Erythroblast (primary cell): ENCODE measurements at regions not wholly inside any gene's neighbourhood (a gene's known extent, or its start where the extent isn't known, plus 50 kb on each side); places are given as distances from the start of the nearest gene placed in this dataset.

Experiments used
- GATA1 ChIP-seq: IDR thresholded peaks from 2 replicates; pipeline ENCODE4 v1.6.1; 2011; ENCODE audit warnings: low read depth, mild to moderate bottlenecking, control low read depth, low read length, moderate library complexity
- POLR2A ChIP-seq: IDR thresholded peaks from 2 replicates; pipeline ENCODE4 v1.6.1; 2011; ENCODE audit warnings: mild to moderate bottlenecking, low read length

DNA sequence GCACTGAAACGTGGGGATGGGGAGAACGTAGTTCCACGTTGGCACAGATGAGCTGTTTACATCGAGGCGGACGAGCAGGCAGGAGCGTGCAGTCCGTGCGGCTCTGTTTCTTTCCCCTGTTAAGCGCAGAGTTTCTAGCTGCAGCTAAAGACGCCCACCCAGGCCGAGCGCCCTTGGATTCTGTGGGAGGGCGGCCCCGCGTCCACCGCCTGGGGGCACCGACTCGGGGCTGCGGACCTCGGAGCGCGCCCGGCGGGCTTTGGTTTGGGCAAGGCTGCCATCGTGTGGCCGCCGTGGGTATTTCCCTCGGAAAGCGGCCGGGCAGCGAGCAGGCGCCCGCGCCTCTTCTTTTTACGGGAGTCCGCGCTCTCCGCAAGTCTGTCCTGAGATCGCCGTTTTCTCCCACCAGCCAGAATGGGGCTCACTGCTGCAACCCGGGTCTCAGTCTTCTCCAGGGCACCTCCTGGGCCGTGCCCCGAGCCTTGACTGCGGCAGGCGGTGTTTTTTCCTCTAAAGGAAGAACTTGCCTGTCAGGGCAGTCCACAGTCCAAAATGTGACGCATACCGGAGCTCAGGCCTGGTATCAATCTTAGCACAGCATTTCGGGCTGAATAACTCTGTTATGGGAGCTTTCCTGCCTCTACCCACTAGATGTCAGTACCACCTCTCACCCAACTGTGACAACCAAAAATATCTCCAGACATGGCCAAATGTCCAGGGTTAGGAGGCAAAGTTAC, 219.9 kb upstream of the IGF1R start:
- TF ChIP-seq POLR2A, result no peak
- no peak for TF ChIP-seq GATA1
